Keratinocyte (primary cell): ENCODE measurements at regions not wholly inside any gene's neighbourhood (a gene's known extent, or its start where the extent isn't known, plus 50 kb on each side); places are given as distances from the start of the nearest gene placed in this dataset.

Experiments
- DNase-seq: peaks from one replicate; pipeline ENCODE4 v3.0.0-alpha.2; 2011; ENCODE audit warnings: low read depth, missing footprints, low spot score
- FAIRE-seq: peaks from 2 replicates; lab custom pipeline; 2011; peaks lifted over from hg19 to GRCh38; lab: Jason Lieb, UNC
- H2AFZ ChIP-seq: 2 replicates; pipeline ENCODE4 v1.6.0; 2012; ENCODE audit warnings: low read length, control low read depth, inconsistent platforms; ENCODE audit not compliant: control insufficient read depth
- H3K27ac ChIP-seq: 2 replicates; pipeline ENCODE4 v1.5.1; 2011; ENCODE audit warnings: low read length; ENCODE audit not compliant: control insufficient read depth, insufficient read depth
- H3K27me3 ChIP-seq: 3 replicates; pipeline ENCODE4 v1.6.0; 2011; ENCODE audit warnings: low read length; ENCODE audit not compliant: control insufficient read depth, insufficient read depth; ENCODE audit errors: extremely low read depth
- H3K36me3 ChIP-seq, 2 experiments: 2 replicates in 1 of 2; 3 replicates in 1 of 2; pipeline ENCODE4 v1.5.1; 2011; ENCODE audit warnings: low read length in 2 of 2, mild to moderate bottlenecking in 1 of 2; ENCODE audit not compliant: control insufficient read depth in 2 of 2, insufficient read depth in 2 of 2; ENCODE audit errors: extremely low read depth in 1 of 2
- H3K4me1 ChIP-seq: 3 replicates; pipeline ENCODE4 v1.5.1; 2011; ENCODE audit warnings: low read length; ENCODE audit not compliant: control insufficient read depth, insufficient read depth; ENCODE audit errors: extremely low read depth
- H3K4me2 ChIP-seq: 3 replicates; pipeline ENCODE4 v1.6.0; 2011; ENCODE audit warnings: low read depth, low read length; ENCODE audit not compliant: control insufficient read depth, insufficient read depth; ENCODE audit errors: extremely low read depth
- H3K4me3 ChIP-seq, 3 experiments: fragments of 200-600 bp in 1 of 3; sonication (generic) in 1 of 3; 2 replicates in 2 of 3; 3 replicates in 1 of 3; pipeline ENCODE4 v1.5.1; 2011 to 2016; ENCODE audit warnings: low read length in 3 of 3, mild to moderate bottlenecking in 3 of 3, control low read depth in 2 of 3, inconsistent platforms in 1 of 3, low read depth in 1 of 3, mixed read lengths in 1 of 3, mixed run types in 1 of 3, moderate library complexity in 1 of 3; ENCODE audit not compliant: control insufficient read depth in 2 of 3, insufficient read depth in 2 of 3; ENCODE audit errors: extremely low read depth in 1 of 3
- H3K79me2 ChIP-seq: 2 replicates; pipeline ENCODE4 v1.6.0; 2012; ENCODE audit warnings: low read length; ENCODE audit not compliant: control insufficient read depth, insufficient read depth
- H3K9ac ChIP-seq: 3 replicates; pipeline ENCODE4 v1.6.0; 2011; ENCODE audit warnings: low read length; ENCODE audit not compliant: control insufficient read depth, insufficient read depth; ENCODE audit errors: extremely low read depth
- H3K9me1 ChIP-seq: 3 replicates; pipeline ENCODE4 v1.6.0; 2011; ENCODE audit warnings: low read length; ENCODE audit not compliant: control insufficient read depth, insufficient read depth; ENCODE audit errors: extremely low read depth
- H3K9me3 ChIP-seq: 2 replicates; pipeline ENCODE4 v1.5.1; 2012; ENCODE audit warnings: low read depth, low read length; ENCODE audit not compliant: control insufficient read depth
- H4K20me1 ChIP-seq: 3 replicates; pipeline ENCODE4 v1.6.0; 2011; ENCODE audit warnings: low read length; ENCODE audit not compliant: control insufficient read depth, insufficient read depth; ENCODE audit errors: extremely low read depth
- EZH2 ChIP-seq: IDR thresholded peaks from one replicate; pipeline ENCODE4 v1.6.1; 2012; ENCODE audit warnings: inconsistent platforms, mild to moderate bottlenecking, low read length, moderate library complexity
- dilution Hi-C: fragments of 300-500 bp; cut with MboI; formaldehyde crosslinking; loops from one replicate; pipeline ENCODE4 v1.7.0; 2020; ENCODE audit warnings: low sequenced_read_pairs; ENCODE audit not compliant: extremely low pct_ligation_motif_present
- TF ChIP-seq, protein P1 (sequence below), 3 experiments: IDR thresholded peaks in 1 of 3; conservative IDR thresholded peaks in 1 of 3; optimal IDR thresholded peaks in 1 of 3; 2 replicates in 2 of 3; 3 replicates in 1 of 3; pipeline versions ENCODE3 to v1.5.1; 2011; ENCODE audit warnings: low read length in 3 of 3, mild to moderate bottlenecking in 3 of 3, moderate library complexity in 2 of 3, control low read depth in 1 of 3, inconsistent platforms in 1 of 3; ENCODE audit not compliant: insufficient read depth in 2 of 3; ENCODE audit errors: extremely low read depth in 1 of 3

DNA sequence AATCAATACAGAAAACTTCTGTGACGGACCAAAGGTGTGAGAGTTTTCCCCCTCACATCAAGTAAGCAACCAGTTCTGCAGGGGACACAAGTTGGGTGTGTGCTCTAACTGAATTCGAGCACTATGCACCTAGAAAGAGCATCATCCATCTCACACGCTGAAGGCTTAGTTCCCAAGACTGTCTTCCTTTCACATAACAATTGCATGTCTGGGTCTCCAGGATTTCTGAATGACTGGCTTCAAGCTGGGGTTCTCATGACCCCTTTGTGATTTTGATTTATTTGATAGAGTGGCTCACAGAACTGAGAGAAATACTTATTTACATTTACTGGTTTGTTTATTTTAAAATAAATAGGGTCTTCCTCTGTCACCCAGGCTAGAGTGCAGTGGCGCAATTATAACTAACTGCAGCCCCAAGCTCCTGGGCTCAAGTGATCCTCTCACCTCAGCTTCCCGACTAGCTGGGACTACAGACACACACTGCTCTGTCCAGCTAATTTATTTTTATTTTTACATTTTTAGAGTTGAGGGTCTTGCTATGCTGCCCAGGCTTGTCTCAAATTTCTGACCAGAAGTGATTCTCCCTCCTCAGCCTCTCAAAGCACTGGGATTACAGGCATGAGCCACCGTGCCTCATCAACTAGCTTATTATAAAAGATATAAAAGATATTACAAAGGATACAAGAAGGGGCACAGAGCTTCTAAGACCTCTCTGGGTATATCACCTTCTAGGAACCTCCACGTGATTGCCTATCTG lies 316.7 kb upstream of the CDH12 start:
- dilution Hi-C loops: no loop called here
- H3K4me1 ChIP-seq: no peaks in the 10 kb centered on the region
- H3K27ac ChIP-seq: no peak overlapping the region
- no peak for TF ChIP-seq EZH2
- TF ChIP-seq, protein P1, sequence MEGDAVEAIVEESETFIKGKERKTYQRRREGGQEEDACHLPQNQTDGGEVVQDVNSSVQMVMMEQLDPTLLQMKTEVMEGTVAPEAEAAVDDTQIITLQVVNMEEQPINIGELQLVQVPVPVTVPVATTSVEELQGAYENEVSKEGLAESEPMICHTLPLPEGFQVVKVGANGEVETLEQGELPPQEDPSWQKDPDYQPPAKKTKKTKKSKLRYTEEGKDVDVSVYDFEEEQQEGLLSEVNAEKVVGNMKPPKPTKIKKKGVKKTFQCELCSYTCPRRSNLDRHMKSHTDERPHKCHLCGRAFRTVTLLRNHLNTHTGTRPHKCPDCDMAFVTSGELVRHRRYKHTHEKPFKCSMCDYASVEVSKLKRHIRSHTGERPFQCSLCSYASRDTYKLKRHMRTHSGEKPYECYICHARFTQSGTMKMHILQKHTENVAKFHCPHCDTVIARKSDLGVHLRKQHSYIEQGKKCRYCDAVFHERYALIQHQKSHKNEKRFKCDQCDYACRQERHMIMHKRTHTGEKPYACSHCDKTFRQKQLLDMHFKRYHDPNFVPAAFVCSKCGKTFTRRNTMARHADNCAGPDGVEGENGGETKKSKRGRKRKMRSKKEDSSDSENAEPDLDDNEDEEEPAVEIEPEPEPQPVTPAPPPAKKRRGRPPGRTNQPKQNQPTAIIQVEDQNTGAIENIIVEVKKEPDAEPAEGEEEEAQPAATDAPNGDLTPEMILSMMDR (optimal IDR thresholded peaks at IDR 0.05 in 1 of 3, IDR thresholded peaks at IDR 0.05 in 1 of 3, conservative IDR thresholded peaks at IDR 0.05 in 1 of 3; ENCODE audit: extremely low read depth in 1 of 3, insufficient read depth in 2 of 3, low read length in 3 of 3): no peak
- FAIRE-seq (no peak), DNase-seq (no peak)
- H3K9me3 ChIP-seq: no peaks in the 10 kb centered on the region
- no peaks in the 10 kb centered on the region for H3K79me2 ChIP-seq
- no peaks in the 10 kb centered on the region for H3K27me3 ChIP-seq
- H3K9ac ChIP-seq: no peak overlapping the region
- no peak overlapping the region for H2AFZ ChIP-seq
- no peaks in the 10 kb centered on the region for H3K36me3 ChIP-seq
- no peak overlapping the region for H3K4me3 ChIP-seq
- H3K4me2 ChIP-seq: no peak overlapping the region
- no peaks in the 10 kb centered on the region for H3K9me1 ChIP-seq
- H4K20me1 ChIP-seq: no peaks in the 10 kb centered on the region

DNA sequence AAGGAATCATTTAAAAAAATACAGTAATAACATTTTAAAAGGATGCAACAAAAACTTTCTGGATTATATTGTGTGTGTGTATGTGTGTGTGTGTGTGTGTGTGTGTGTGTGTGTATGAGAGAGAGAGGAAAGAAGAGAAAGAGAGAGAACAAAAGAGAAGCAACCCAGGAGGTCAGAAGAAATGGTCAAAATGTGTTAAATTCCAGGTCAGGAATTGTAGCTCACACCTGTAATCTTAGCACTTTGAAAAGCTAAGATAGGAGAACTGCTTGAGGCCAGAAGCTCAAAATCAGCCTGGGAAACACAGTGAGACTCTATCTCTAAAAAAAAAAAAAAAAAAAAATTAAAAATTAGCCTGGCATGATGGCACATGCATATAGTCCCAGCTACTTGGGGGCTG lies 311.8 kb upstream of the CDH12 start:
- no peak for TF ChIP-seq EZH2
- TF ChIP-seq, protein P1 (optimal IDR thresholded peaks at IDR 0.05 in 1 of 3, IDR thresholded peaks at IDR 0.05 in 1 of 3, conservative IDR thresholded peaks at IDR 0.05 in 1 of 3; ENCODE audit: extremely low read depth in 1 of 3, insufficient read depth in 2 of 3, low read length in 3 of 3): no peak
- no peak overlapping the region for H2AFZ ChIP-seq
- no peak overlapping the region for H3K4me3 ChIP-seq
- no peaks in the 10 kb centered on the region for H3K79me2 ChIP-seq
- no peaks in the 10 kb centered on the region for H3K27me3 ChIP-seq
- no peaks in the 10 kb centered on the region for H4K20me1 ChIP-seq
- no peaks in the 10 kb centered on the region for H3K9me1 ChIP-seq
- no peaks in the 10 kb centered on the region for H3K4me1 ChIP-seq
- DNase-seq (no peak), FAIRE-seq (no peak)
- H3K9ac ChIP-seq: no peak overlapping the region
- no peaks in the 10 kb centered on the region for H3K36me3 ChIP-seq
- H3K9me3 ChIP-seq: no peaks in the 10 kb centered on the region
- dilution Hi-C loops: no loop called here
- no peak overlapping the region for H3K27ac ChIP-seq
- H3K4me2 ChIP-seq: no peak overlapping the region
